Amygdala (tissue), 56 donors: ENCODE measurements at regions not wholly inside any gene's neighbourhood (a gene's known extent, or its start where the extent isn't known, plus 50 kb on each side); places are given as distances from the start of the nearest gene placed in this dataset.
"Not testable (repeated sequence)": the region's sequence is repeated elsewhere in the genome, so short reads cannot be mapped to it uniquely, and the experiment has no call there.

Experiments used
- DNase-seq, 56 donors: peaks; one replicate each; lab custom pipeline; 2025; lab: John Stamatoyannopoulos, UW

GRCh38 chr2:7094231-7094741 lies 177.1 kb downstream of the RNF144A start:
- no peak for DNase-seq

GRCh38 chr2:7096726-7097352 lies 179.6 kb downstream of the RNF144A start:
- DNase-seq, result no peak

GRCh38 chr2:7097353-7097895 lies 180.2 kb downstream of the RNF144A start:
- peak in 48 of 56 donors; percentile 7 to 79 (median 38) for DNase-seq

- DNase-seq, result no peak
Measured at GRCh38 chr2:7098816-7099215, 181.6 kb downstream of the RNF144A start.

- not testable (repeated sequence) for DNase-seq
Measured at GRCh38 chr2:7099687-7100086, 182.5 kb downstream of the RNF144A start.

GRCh38 chr2:7102826-7103225 lies 185.6 kb downstream of the RNF144A start:
- no peak for DNase-seq

- DNase-seq, result no peak
Measured at GRCh38 chr2:7108792-7109532, 191.8 kb downstream of the RNF144A start.

GRCh38 chr2:7109533-7109885 lies 192.3 kb downstream of the RNF144A start:
- no peak for DNase-seq

- DNase-seq, result no peak
Measured at GRCh38 chr2:7111626-7112025, 194.4 kb downstream of the RNF144A start.

- DNase-seq, result no peak
Measured at GRCh38 chr2:7115364-7115763, 198.2 kb downstream of the RNF144A start.

GRCh38 chr2:7115906-7116305 lies 198.7 kb downstream of the RNF144A start:
- DNase-seq, result no peak

- DNase-seq, result no peak
Measured at GRCh38 chr2:7116511-7116910, 199.3 kb downstream of the RNF144A start.

GRCh38 chr2:7117076-7117475 lies 199.9 kb downstream of the RNF144A start:
- DNase-seq, result no peak

GRCh38 chr2:7118606-7119131 lies 201.5 kb downstream of the RNF144A start:
- no peak for DNase-seq

GRCh38 chr2:7119132-7119835 lies 202.1 kb downstream of the RNF144A start:
- peak in 11 of 56 donors; percentile 2 to 51 (median 10) for DNase-seq

- DNase-seq, result no peak
Measured at GRCh38 chr2:7121851-7122250, 204.6 kb downstream of the RNF144A start.

- DNase-seq, result no peak
Measured at GRCh38 chr2:7127156-7127555, 209.9 kb downstream of the RNF144A start.

GRCh38 chr2:7127687-7128086 lies 210.5 kb downstream of the RNF144A start:
- DNase-seq, result no peak

- DNase-seq, result no peak
Measured at GRCh38 chr2:7131261-7131660, 214.0 kb downstream of the RNF144A start.

- DNase-seq, result no peak
Measured at GRCh38 chr2:7132753-7133152, 215.5 kb downstream of the RNF144A start.

- DNase-seq, result no peak
Measured at GRCh38 chr2:7133521-7133920, 216.3 kb downstream of the RNF144A start.
